Muscle layer of colon (tissue), 2 donors: ENCODE measurements at regions not wholly inside any gene's neighbourhood (a gene's known extent, or its start where the extent isn't known, plus 50 kb on each side); places are given as distances from the start of the nearest gene placed in this dataset.

Experiments
- H3K27ac ChIP-seq: one replicate; pipeline ENCODE4 v1.7.0; 2013; ENCODE audit warnings: low read depth, mild to moderate bottlenecking, low read length, moderate library complexity
- H3K27me3 ChIP-seq, 2 donors: one replicate each; pipeline ENCODE4 v1.7.0; 2013; ENCODE audit warnings: low read length in 2 of 2, mild to moderate bottlenecking in 2 of 2; ENCODE audit not compliant: insufficient read depth in 2 of 2, control insufficient read depth in 1 of 2
- H3K36me3 ChIP-seq: one replicate; pipeline ENCODE4 v1.7.0; 2013; ENCODE audit warnings: mild to moderate bottlenecking, low read length; ENCODE audit not compliant: insufficient read depth
- H3K4me1 ChIP-seq: one replicate; pipeline ENCODE4 v1.7.0; 2013; ENCODE audit warnings: mild to moderate bottlenecking, low read length; ENCODE audit not compliant: insufficient read depth
- H3K4me3 ChIP-seq, 2 donors: one replicate each; pipeline ENCODE4 v1.7.0; 2013; ENCODE audit warnings: low read length in 2 of 2, low read depth in 1 of 2, mild to moderate bottlenecking in 1 of 2, moderate library complexity in 1 of 2
- H3K9ac ChIP-seq: one replicate; pipeline ENCODE4 v1.7.0; 2013; ENCODE audit warnings: low read length
- H3K9me3 ChIP-seq: one replicate; pipeline ENCODE4 v1.7.0; 2013; ENCODE audit warnings: mild to moderate bottlenecking, low read length
- donor health status: abdominal sarcoma.
- donor health status: Adenocarcinoma of cecum.

DNA sequence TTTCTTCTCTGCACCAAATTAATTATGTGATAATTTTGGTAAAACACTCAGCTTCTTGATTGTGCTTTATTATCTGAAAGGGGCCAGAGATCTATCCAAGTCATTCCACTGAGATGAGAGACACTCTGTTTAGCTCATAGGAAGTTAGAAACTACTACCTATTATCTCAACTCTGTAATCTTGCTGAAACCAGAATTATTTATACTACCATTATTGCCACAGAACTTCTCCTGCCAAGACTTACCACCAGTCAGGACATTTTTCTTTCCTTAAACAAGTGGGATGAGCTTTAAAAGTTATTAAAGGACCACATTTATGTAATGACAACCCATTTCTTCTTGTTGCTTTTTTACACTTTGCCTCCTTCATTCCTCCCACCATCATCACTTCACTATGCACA is 855.6 kb upstream of the PIK3C3 start:
- no peaks in the 10 kb centered on the region for H3K27me3 ChIP-seq
- no peak overlapping the region for H3K9ac ChIP-seq
- no peak overlapping the region for H3K4me3 ChIP-seq
- H3K27ac ChIP-seq: no peak overlapping the region
- no peaks in the 10 kb centered on the region for H3K4me1 ChIP-seq
- H3K36me3 ChIP-seq: no peaks in the 10 kb centered on the region
- no peaks in the 10 kb centered on the region for H3K9me3 ChIP-seq

DNA sequence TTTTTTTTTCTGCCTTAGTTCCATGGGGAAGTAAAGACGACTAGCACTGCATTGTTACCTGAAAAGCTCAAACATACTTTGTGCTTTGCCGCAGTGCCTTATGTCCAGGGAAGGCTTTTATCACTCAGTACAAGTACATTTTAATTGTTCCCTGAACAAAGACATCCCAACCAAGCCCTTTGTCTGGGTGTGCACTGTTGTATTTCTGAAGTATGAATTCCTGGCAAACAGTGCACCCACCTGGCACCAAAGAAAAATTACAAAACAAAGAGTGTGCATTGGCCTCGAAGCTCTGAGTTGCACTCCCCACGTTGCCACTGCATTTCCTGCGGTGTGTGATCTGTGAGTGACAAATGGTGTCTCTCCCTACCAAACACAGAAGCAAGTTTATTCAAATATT is 858.5 kb upstream of the PIK3C3 start:
- Histone ChIP-seq H3K36me3 (no peaks in the 10 kb centered on the region), H3K9me3 (no peaks in the 10 kb centered on the region), H3K4me1 (no peaks in the 10 kb centered on the region), H3K4me3 (no peak overlapping the region), H3K27me3 (no peaks in the 10 kb centered on the region), H3K27ac (no peak overlapping the region), H3K9ac (no peak overlapping the region)

DNA sequence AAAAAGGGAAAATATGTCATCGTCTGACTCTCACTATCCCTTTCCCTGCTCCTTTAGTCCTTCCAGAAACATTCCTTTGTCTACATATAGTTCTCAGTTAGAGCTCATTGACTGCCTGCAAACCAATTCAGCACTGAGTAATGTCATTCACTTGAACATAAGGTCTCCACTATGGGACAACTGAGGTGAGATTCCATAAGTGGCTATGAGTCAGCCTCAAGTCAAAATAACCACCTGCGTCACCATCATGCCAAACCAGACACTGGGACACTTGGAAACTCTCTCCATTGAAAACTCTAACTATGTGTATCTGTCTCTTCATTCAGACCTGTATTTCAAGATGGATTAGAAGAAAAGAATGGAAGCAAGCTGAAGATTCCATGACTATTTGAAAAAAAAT is 878.0 kb upstream of the PIK3C3 start:
- H3K27ac ChIP-seq: no peak overlapping the region
- no peaks in the 10 kb centered on the region for H3K27me3 ChIP-seq
- H3K9me3 ChIP-seq: no peaks in the 10 kb centered on the region
- H3K4me3 ChIP-seq: no peak overlapping the region
- no peak overlapping the region for H3K9ac ChIP-seq
- no peaks in the 10 kb centered on the region for H3K4me1 ChIP-seq
- H3K36me3 ChIP-seq: no peaks in the 10 kb centered on the region

DNA sequence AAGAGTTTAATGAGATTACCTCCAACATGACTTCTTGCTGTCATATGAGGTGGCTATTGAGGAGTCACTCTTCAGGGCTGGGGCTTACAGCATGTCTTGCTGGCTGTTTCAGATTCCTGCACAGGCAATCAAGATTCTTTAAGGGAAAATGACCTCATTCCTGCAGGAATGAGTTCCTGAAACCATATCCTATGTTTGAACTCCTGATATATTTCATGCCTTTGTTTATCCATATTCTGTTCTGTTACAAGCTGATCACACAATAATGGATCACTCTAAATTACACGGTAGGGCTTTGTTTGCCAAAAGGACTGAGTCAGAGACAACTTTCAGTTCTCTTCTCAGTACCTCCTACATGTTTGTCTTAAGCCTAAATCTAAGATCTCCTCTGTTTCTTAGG is 879.8 kb upstream of the PIK3C3 start:
- Histone ChIP-seq H3K27ac (no peak overlapping the region), H3K9me3 (no peaks in the 10 kb centered on the region), H3K9ac (no peak overlapping the region), H3K36me3 (no peaks in the 10 kb centered on the region), H3K4me1 (no peaks in the 10 kb centered on the region), H3K4me3 (no peak overlapping the region), H3K27me3 (no peaks in the 10 kb centered on the region)

DNA sequence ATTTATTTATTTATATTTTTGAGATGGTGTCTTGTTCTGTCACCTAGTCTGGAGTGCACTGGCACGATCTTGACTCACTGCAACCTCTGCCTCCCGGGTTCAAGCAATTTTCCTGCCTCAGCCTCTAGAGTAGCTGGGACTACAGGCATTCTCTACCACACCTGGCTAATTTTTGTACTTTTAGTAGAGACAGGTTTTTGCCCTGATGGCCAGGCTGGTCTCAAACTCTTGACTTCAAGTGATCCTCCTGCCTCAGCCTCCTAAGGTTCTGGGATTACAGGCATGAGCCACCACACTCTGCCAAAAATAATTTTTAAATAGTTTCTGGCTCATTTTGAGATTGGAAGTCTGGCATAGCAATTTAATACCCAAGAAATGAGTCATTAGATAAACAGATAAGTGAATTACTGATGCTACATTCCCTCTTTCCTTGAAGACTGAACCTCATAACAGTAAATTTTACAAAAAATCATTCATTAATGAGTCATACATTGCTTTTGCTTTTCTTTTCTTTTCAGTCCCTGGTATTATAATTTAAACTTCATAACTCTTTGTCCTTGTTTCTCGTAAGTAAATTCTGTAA is 881.6 kb upstream of the PIK3C3 start:
- no peak overlapping the region for H3K9ac ChIP-seq
- no peak overlapping the region for H3K27ac ChIP-seq
- no peaks in the 10 kb centered on the region for H3K36me3 ChIP-seq
- no peaks in the 10 kb centered on the region for H3K27me3 ChIP-seq
- H3K9me3 ChIP-seq: no peaks in the 10 kb centered on the region
- H3K4me3 ChIP-seq: no peak overlapping the region
- H3K4me1 ChIP-seq: no peaks in the 10 kb centered on the region

- Histone ChIP-seq H3K36me3 (no peaks in the 10 kb centered on the region), H3K27ac (no peak overlapping the region), H3K9ac (no peak overlapping the region), H3K9me3 (no peaks in the 10 kb centered on the region), H3K4me3 (no peak overlapping the region), H3K27me3 (no peaks in the 10 kb centered on the region), H3K4me1 (no peaks in the 10 kb centered on the region)
These were observed 882.1 kb upstream of the PIK3C3 start for GRCh38 chr18:41072946-41073345.

DNA sequence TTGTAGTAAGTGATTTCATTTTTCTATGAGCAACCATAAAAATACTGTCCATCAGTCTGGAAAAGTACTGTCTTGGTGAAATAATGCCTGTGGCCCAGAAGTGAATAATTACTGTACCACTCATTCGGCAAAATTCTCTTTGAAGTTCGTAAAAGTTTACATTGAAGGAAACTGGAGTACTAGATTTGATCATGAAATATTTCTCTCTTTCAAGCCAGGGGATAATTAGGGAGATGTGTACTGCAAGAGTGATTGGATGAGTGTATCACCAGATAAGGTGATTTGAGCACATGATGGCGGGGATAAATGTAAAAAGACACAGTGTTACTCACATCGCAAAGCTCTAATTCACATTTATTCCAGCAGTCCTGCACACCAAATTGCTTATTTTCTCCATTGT is 883.2 kb upstream of the PIK3C3 start:
- no peak overlapping the region for H3K9ac ChIP-seq

DNA sequence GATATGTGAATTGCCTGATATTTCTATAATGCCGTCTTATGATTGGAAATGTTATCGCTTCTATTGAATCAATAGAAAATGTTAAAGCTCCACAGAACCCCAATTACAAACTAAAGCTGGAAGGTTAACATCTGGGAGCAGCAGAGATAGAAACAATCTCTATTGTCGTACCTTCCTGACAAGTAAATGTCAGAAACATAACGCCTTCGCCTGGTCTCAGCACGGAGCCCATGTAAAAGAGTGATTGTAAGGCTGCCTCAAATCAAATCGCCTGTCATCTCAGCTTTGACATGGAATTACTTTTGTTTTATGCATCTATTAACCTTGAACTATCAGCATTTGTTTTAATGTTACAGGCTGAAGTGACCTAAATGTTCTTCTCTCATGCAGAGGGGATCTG is 885.9 kb upstream of the PIK3C3 start:
- no peaks in the 10 kb centered on the region for H3K4me1 ChIP-seq
- H3K9ac ChIP-seq: no peak overlapping the region
- no peak overlapping the region for H3K27ac ChIP-seq
- H3K9me3 ChIP-seq: no peaks in the 10 kb centered on the region
- no peaks in the 10 kb centered on the region for H3K27me3 ChIP-seq
- H3K4me3 ChIP-seq: no peak overlapping the region
- H3K36me3 ChIP-seq: no peaks in the 10 kb centered on the region

More for the DNA sequence above, 883.2 kb upstream of the PIK3C3 start:
- Histone ChIP-seq H3K36me3 (no peaks in the 10 kb centered on the region), H3K9me3 (no peaks in the 10 kb centered on the region), H3K4me3 (no peak overlapping the region), H3K27ac (no peak overlapping the region), H3K27me3 (no peaks in the 10 kb centered on the region), H3K4me1 (no peaks in the 10 kb centered on the region)

DNA sequence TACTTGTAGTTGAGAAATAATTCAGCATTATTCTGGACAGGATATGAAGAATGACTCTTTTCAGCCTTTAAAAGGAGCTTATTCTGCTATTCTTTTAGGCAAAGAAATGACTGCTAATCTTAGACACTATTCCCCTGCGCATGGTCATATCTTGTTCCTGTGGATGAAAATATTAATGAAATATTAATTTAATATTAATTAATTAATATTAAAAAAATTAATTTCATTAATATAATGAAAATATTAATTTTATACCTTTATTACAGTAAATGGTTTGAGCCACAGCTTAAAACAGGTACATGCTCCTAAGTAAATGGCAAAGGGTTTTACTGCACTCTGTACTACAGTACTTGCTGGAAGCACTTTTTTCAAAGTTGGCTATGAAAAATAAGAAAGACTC is 890.1 kb upstream of the PIK3C3 start:
- no peaks in the 10 kb centered on the region for H3K4me1 ChIP-seq
- no peak overlapping the region for H3K4me3 ChIP-seq
- no peak overlapping the region for H3K9ac ChIP-seq
- no peaks in the 10 kb centered on the region for H3K36me3 ChIP-seq
- H3K27ac ChIP-seq: no peak overlapping the region
- no peaks in the 10 kb centered on the region for H3K27me3 ChIP-seq
- no peaks in the 10 kb centered on the region for H3K9me3 ChIP-seq

- no peaks in the 10 kb centered on the region for H3K4me1 ChIP-seq
- no peak overlapping the region for H3K9ac ChIP-seq
- H3K27ac ChIP-seq: no peak overlapping the region
- H3K9me3 ChIP-seq: no peaks in the 10 kb centered on the region
- H3K4me3 ChIP-seq: no peak overlapping the region
- H3K27me3 ChIP-seq: no peaks in the 10 kb centered on the region
- no peaks in the 10 kb centered on the region for H3K36me3 ChIP-seq
These were observed 894.1 kb upstream of the PIK3C3 start for GRCh38 chr18:41060967-41061366.

DNA sequence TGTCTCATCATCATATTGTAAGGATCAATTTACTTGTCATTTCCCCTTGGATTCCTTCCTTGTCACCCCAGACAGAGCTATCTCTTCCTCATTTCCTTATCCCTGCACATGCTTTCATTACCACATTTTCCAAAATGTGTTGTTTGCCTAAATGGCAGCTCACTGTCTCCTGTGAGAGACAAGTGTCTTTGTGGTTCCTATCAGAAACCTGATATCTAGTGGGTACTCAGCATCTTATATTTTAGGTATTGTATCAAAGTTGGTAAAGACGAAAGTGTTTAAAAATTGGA is 896.0 kb upstream of the PIK3C3 start:
- no peaks in the 10 kb centered on the region for H3K27me3 ChIP-seq
- no peaks in the 10 kb centered on the region for H3K36me3 ChIP-seq
- no peaks in the 10 kb centered on the region for H3K9me3 ChIP-seq
- no peak overlapping the region for H3K9ac ChIP-seq
- no peak overlapping the region for H3K4me3 ChIP-seq
- no peaks in the 10 kb centered on the region for H3K4me1 ChIP-seq
- H3K27ac ChIP-seq: no peak overlapping the region

GRCh38 chr18:41058351-41059125 is 896.5 kb upstream of the PIK3C3 start:
- Histone ChIP-seq H3K27me3 (no peaks in the 10 kb centered on the region), H3K4me3 (no peak overlapping the region), H3K4me1 (no peaks in the 10 kb centered on the region), H3K9me3 (no peaks in the 10 kb centered on the region), H3K36me3 (no peaks in the 10 kb centered on the region), H3K27ac (no peak overlapping the region), H3K9ac (no peak overlapping the region)
